ENCODE measurements at regions not wholly inside any gene's neighbourhood (a gene's known extent, or its start where the extent isn't known, plus 50 kb on each side); places are given as distances from the start of the nearest gene placed in this dataset.

GRCh38 chr20:50331469-50332363 is 141.1 kb downstream of the CEBPB start:
- TF ChIP-seq CTCF (IDR thresholded peaks at IDR 0.05; ENCODE audit: low read depth, low read length) = no peak
- TF ChIP-seq POLR2A (IDR thresholded peaks at IDR 0.05; ENCODE audit: extremely low read depth, insufficient read length) = no peak

Data from NB4 (cell line).